ENCODE measurements at regions not wholly inside any gene's neighbourhood (a gene's known extent, or its start where the extent isn't known, plus 50 kb on each side); places are given as distances from the start of the nearest gene placed in this dataset.

- H3K9me2 ChIP-seq (ENCODE audit: insufficient read depth, low read length) = no peaks in the 10 kb centered on the region
- no peaks in the 10 kb centered on the region for H4K20me1 ChIP-seq (ENCODE audit: insufficient read depth)
- H3K27me3 ChIP-seq (ENCODE audit: insufficient read depth, low read depth, low read length) = no peaks in the 10 kb centered on the region
- H3K79me2 ChIP-seq (replicated peaks; ENCODE audit: insufficient read depth, low read length) = no peaks in the 10 kb centered on the region
- no peak overlapping the region for H3K4me2 ChIP-seq (ENCODE audit: low read length)
- H2AFZ ChIP-seq (ENCODE audit: low read depth, low read length) = no peak overlapping the region
- no peak overlapping the region for H3K9ac ChIP-seq (ENCODE audit: low read length)
- no peaks in the 10 kb centered on the region for H3F3A ChIP-seq (ENCODE audit: insufficient read depth, low read length, poor library complexity, severe bottlenecking)
- no peak overlapping the region for H3K27ac ChIP-seq (ENCODE audit: low read length)
- TF ChIP-seq CTCF (IDR thresholded peaks at IDR 0.05; ENCODE audit: poor library complexity, severe bottlenecking) (no peak), POLR2AphosphoS5 (IDR thresholded peaks at IDR 0.05) (no peak), EP300 (conservative IDR thresholded peaks at IDR 0.05; ENCODE audit: poor library complexity, severe bottlenecking) (no peak), MXI1 (conservative IDR thresholded peaks at IDR 0.05; ENCODE audit: poor library complexity, severe bottlenecking) (no peak), SMC3 (conservative IDR thresholded peaks at IDR 0.05; ENCODE audit: poor library complexity) (no peak), EZH2 (IDR thresholded peaks at IDR 0.05; ENCODE audit: borderline replicate concordance, insufficient read depth, low read length, poor library complexity, severe bottlenecking) (no peak), TAF1 (IDR thresholded peaks at IDR 0.05; ENCODE audit: low read depth) (no peak), RAD21 (conservative IDR thresholded peaks at IDR 0.05) (no peak)
- TF ChIP-seq, protein P1, sequence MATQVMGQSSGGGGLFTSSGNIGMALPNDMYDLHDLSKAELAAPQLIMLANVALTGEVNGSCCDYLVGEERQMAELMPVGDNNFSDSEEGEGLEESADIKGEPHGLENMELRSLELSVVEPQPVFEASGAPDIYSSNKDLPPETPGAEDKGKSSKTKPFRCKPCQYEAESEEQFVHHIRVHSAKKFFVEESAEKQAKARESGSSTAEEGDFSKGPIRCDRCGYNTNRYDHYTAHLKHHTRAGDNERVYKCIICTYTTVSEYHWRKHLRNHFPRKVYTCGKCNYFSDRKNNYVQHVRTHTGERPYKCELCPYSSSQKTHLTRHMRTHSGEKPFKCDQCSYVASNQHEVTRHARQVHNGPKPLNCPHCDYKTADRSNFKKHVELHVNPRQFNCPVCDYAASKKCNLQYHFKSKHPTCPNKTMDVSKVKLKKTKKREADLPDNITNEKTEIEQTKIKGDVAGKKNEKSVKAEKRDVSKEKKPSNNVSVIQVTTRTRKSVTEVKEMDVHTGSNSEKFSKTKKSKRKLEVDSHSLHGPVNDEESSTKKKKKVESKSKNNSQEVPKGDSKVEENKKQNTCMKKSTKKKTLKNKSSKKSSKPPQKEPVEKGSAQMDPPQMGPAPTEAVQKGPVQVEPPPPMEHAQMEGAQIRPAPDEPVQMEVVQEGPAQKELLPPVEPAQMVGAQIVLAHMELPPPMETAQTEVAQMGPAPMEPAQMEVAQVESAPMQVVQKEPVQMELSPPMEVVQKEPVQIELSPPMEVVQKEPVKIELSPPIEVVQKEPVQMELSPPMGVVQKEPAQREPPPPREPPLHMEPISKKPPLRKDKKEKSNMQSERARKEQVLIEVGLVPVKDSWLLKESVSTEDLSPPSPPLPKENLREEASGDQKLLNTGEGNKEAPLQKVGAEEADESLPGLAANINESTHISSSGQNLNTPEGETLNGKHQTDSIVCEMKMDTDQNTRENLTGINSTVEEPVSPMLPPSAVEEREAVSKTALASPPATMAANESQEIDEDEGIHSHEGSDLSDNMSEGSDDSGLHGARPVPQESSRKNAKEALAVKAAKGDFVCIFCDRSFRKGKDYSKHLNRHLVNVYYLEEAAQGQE (IDR thresholded peaks at IDR 0.05; ENCODE audit: borderline replicate concordance) = no peak
- no peaks in the 10 kb centered on the region for H3K36me3 ChIP-seq (ENCODE audit: insufficient read depth, low read length)
- no peak overlapping the region for H3K4me3 ChIP-seq (ENCODE audit: low read length)
- peaks cover 3% of the 10 kb centered on the region for H3K9me3 ChIP-seq (ENCODE audit: low read length)
Observed at GRCh38 chr3:21142949-21143348, 608.1 kb downstream of the ZNF385D start.

- no peaks in the 10 kb centered on the region for H3K27me3 ChIP-seq (ENCODE audit: insufficient read depth, low read depth, low read length)
- H3K36me3 ChIP-seq (ENCODE audit: insufficient read depth, low read length) = no peaks in the 10 kb centered on the region
- no peak overlapping the region for H3K4me2 ChIP-seq (ENCODE audit: low read length)
- no peaks in the 10 kb centered on the region for H3F3A ChIP-seq (ENCODE audit: insufficient read depth, low read length, poor library complexity, severe bottlenecking)
- no peak overlapping the region for H3K27ac ChIP-seq (ENCODE audit: low read length)
- H3K9me2 ChIP-seq (ENCODE audit: insufficient read depth, low read length) = no peaks in the 10 kb centered on the region
- peaks cover 3% of the 10 kb centered on the region for H3K9me3 ChIP-seq (ENCODE audit: low read length)
- H3K79me2 ChIP-seq (replicated peaks; ENCODE audit: insufficient read depth, low read length) = no peaks in the 10 kb centered on the region
- TF ChIP-seq EZH2 (IDR thresholded peaks at IDR 0.05; ENCODE audit: borderline replicate concordance, insufficient read depth, low read length, poor library complexity, severe bottlenecking) = no peak
- no peak for TF ChIP-seq TAF1 (IDR thresholded peaks at IDR 0.05; ENCODE audit: low read depth)
- TF ChIP-seq POLR2AphosphoS5 (IDR thresholded peaks at IDR 0.05) = no peak
- TF ChIP-seq CTCF (IDR thresholded peaks at IDR 0.05; ENCODE audit: poor library complexity, severe bottlenecking) = no peak
- TF ChIP-seq MXI1 (conservative IDR thresholded peaks at IDR 0.05; ENCODE audit: poor library complexity, severe bottlenecking) = no peak
- TF ChIP-seq RAD21 (conservative IDR thresholded peaks at IDR 0.05) = no peak
- no peak for TF ChIP-seq EP300 (conservative IDR thresholded peaks at IDR 0.05; ENCODE audit: poor library complexity, severe bottlenecking)
- TF ChIP-seq, protein P1 (IDR thresholded peaks at IDR 0.05; ENCODE audit: borderline replicate concordance) = no peak
- no peak for TF ChIP-seq SMC3 (conservative IDR thresholded peaks at IDR 0.05; ENCODE audit: poor library complexity)
- no peak overlapping the region for H3K4me3 ChIP-seq (ENCODE audit: low read length)
- no peak overlapping the region for H2AFZ ChIP-seq (ENCODE audit: low read depth, low read length)
- no peaks in the 10 kb centered on the region for H4K20me1 ChIP-seq (ENCODE audit: insufficient read depth)
- H3K9ac ChIP-seq (ENCODE audit: low read length) = no peak overlapping the region
Observed at GRCh38 chr3:21142031-21142430, 609.0 kb downstream of the ZNF385D start.

All from neural cell (in vitro differentiated cells).